ENCODE measurements at regions not wholly inside any gene's neighbourhood (a gene's known extent, or its start where the extent isn't known, plus 50 kb on each side); places are given as distances from the start of the nearest gene placed in this dataset.

DNA sequence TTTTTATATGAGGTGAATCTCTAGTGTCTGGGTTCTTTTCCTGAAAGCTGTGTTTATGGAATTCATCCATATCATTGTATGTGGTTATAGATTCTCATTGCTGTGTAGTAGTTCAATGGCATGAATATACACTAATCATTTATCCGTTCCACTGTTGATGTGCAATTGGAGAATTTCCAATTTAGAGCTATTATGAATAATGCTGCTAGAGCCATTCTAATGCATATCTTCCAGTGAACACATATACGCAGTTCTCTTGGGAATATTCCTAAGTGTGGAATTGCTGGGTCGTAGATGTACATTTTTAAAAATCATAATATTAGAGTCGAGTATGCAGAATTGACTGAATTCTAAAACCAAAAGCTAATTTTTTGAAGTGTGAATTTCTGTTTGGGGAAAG lies 327.5 kb upstream of the JAG1 start:
- DNase-seq (ENCODE audit: low read depth) = no peak
- TF ChIP-seq CTCF (conservative IDR thresholded peaks at IDR 0.05; ENCODE audit: control insufficient read depth, insufficient read depth, low read depth, low read length) = no peak
- H3K4me3 ChIP-seq (ENCODE audit: control insufficient read depth, low read depth, low read length) = no peak overlapping the region

DNA sequence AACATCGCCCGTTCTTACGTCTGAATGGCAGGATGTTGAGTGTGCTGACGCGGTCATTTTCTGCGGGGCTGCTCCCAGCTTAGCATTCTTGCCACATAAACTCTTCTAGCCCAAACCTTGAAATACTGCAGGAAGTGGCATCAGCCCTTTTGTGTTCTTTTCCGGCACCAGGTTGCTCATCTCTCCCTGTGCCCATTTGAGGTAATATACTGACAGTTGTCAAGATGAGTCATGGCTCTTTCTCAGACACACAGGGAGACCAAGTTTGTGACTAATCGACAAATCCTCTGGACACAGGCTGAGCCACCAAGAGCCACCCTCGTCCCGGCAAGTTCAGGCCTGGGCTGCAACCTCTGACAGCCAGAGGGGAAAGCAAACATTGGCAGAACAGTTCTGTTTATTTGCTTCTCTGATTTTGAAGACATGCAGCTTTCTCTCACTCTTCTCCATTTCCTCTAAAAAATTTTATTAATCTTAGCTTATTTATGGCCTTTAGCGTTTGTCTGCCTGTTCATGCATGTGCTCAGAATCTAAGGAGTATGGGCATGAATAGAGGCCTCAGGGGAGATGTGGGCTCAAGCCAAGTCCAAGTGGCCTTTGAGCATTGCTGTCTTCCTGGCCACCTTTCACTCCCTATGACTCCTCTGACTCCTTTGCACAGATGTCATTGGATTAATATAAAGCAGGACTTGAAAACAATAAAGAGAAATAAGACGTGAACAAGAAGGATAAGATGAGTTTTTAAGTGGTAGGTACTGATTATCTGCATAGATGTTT lies 328.2 kb upstream of the JAG1 start:
- no peak overlapping the region for H3K4me3 ChIP-seq (ENCODE audit: control insufficient read depth, low read depth, low read length)
- peak; percentile 63 for DNase-seq (ENCODE audit: low read depth)
- TF ChIP-seq CTCF (conservative IDR thresholded peaks at IDR 0.05; ENCODE audit: control insufficient read depth, insufficient read depth, low read depth, low read length) = no peak

DNA sequence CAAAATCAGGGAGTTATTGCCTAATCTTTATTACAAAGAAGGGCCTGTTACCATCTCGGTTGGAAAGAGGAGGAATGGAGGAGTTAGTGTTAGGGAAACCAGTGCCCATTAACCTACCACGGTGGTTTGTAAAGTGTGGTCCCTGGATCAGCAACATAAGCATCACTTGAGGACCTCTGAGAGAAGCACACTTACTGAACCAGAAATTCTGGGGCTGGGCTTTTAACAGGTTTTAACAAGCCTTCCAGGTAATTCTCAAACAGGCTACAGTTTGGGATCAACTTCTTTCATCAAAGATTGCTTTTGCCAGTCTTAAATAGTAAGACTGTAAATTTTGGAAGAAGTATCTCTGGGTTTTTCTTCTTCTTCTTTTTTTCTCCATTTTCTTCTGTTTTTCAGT lies 329.5 kb upstream of the JAG1 start:
- no peak overlapping the region for H3K4me3 ChIP-seq (ENCODE audit: control insufficient read depth, low read depth, low read length)
- no peak for DNase-seq (ENCODE audit: low read depth)
- no peak for TF ChIP-seq CTCF (conservative IDR thresholded peaks at IDR 0.05; ENCODE audit: control insufficient read depth, insufficient read depth, low read depth, low read length)

GRCh38 chr20:11008444-11009033 lies 334.7 kb upstream of the JAG1 start:
- no peak for DNase-seq (ENCODE audit: low read depth)
- TF ChIP-seq CTCF (conservative IDR thresholded peaks at IDR 0.05; ENCODE audit: control insufficient read depth, insufficient read depth, low read depth, low read length) = no peak

GRCh38 chr20:11011653-11012052 lies 337.9 kb upstream of the JAG1 start:
- H3K4me3 ChIP-seq (ENCODE audit: control insufficient read depth, low read depth, low read length) = no peak overlapping the region
- DNase-seq (ENCODE audit: low read depth) = no peak
- no peak for TF ChIP-seq CTCF (conservative IDR thresholded peaks at IDR 0.05; ENCODE audit: control insufficient read depth, insufficient read depth, low read depth, low read length)

More at GRCh38 chr20:11008444-11009033, 334.7 kb upstream of the JAG1 start:
- no peak overlapping the region for H3K4me3 ChIP-seq (ENCODE audit: control insufficient read depth, low read depth, low read length)

DNA sequence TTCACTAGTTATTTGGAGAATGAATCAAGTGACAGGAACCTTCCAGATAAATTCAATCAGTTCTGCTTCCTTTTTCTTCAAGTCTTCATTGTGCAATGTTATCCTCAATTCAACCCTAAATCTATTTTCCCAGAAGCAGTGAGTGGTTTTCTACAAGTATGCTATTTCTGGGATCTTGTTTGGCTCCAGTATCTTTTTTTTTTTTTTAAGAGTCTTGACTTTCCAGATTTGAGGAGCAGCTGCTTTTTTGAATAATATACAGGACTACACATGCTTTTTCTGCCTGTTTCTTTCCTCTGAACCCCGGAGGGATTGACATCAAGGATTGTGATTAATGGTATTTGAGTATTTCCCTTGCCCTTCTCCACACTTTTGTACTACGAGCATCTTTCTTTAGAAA lies 339.2 kb upstream of the JAG1 start:
- no peak overlapping the region for H3K4me3 ChIP-seq (ENCODE audit: control insufficient read depth, low read depth, low read length)
- peak; percentile 64 for DNase-seq (ENCODE audit: low read depth)
- no peak for TF ChIP-seq CTCF (conservative IDR thresholded peaks at IDR 0.05; ENCODE audit: control insufficient read depth, insufficient read depth, low read depth, low read length)

Data from fibroblast of mammary gland (primary cell).